Hippocampal formation (tissue), 2 donors: ENCODE measurements at regions not wholly inside any gene's neighbourhood (a gene's known extent, or its start where the extent isn't known, plus 50 kb on each side); places are given as distances from the start of the nearest gene placed in this dataset.
"Not testable (repeated sequence)": the region's sequence is repeated elsewhere in the genome, so short reads cannot be mapped to it uniquely, and the experiment has no call there.

Source experiments
- DNase-seq, 2 donors: peaks; one replicate each; lab custom pipeline; 2025; lab: John Stamatoyannopoulos, UW

- no peak for DNase-seq
These were observed 79.5 kb downstream of the FAM161A start for GRCh38 chr2:61774351-61774750.

GRCh38 chr2:61771904-61772845 is 81.7 kb downstream of the FAM161A start:
- no peak for DNase-seq

- no peak for DNase-seq
These were observed 83.1 kb downstream of the FAM161A start for GRCh38 chr2:61770746-61771145.

DNA sequence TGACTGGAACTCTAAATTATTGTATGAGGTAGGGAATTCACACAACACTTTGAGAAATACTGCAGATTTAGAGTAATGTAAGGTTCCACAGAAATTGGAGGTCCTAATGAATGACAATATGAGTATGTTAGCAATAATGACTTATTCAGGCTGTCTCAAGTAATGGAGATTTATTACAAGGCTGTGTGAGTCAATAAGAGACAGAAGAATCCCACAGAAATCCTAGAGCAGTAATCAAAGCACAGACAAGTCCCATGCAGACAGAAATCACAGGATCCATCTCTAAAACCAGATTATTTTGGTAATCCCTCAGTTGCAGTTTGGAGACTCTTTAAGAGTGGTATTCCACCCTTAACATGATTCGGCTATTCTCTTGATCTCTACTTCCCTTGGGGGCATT is 83.6 kb downstream of the FAM161A start:
- DNase-seq = no peak

GRCh38 chr2:61769093-61769675 is 84.7 kb downstream of the FAM161A start:
- DNase-seq = no peak

- DNase-seq = peak; percentile 97 to 98
These were observed 89.6 kb downstream of the FAM161A start for GRCh38 chr2:61764035-61764800.

DNA sequence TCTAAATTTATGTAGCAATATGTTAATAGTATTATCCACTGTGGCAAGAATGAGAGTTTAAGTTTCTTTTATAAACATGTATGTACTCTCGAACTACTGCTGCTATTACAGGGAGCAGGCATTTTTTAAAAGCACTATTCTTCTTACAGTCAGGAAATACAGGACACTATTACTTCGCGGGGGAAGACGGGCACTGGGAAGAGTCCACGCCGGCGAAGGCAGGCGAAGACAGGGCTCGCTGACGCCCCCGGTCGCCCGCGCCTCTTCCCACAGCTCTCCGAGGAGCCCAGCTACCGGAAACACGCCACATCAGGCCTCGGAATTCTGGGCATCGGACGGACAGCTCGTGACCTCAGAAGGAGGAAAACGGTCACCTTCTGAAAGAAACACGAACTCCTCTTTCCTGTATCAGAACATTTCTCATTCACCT is 90.2 kb downstream of the FAM161A start:
- peak; percentile 81 to 83 for DNase-seq

DNA sequence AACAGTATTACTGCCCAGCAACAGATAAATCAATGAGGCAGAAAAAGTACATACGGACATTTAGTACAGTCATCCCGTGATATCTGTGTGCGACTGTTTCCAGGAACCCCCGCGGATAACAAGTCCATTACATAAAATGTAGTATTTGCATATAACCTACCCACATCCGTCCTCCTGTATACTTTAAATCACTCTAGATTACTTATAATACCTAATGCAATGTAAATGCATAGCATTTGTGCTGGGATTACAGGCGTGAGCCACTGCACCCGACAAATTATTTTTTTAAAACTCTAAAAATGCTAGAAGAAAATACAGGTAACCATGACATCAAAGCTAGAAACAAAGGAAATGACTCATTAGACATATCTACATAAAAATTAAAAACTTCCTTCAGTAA is 91.6 kb downstream of the FAM161A start:
- no peak for DNase-seq

DNA sequence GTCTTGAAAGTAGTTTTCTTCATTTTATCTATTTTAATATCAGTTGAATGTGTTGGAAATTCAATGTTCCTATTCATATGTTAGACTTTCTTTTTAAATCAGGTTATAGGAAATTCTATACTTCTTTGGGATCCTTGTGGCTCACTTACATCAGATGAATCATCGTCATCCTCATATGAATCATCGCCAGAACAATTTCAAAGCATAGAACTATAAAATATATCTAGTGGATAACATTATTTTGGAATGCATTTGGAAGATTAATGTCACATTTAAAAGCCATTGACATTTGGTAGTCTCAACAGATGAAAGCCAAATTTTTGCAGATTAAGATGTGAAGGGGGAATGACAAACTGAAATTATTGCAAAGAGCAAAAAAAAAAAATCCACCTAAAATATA is 94.1 kb downstream of the FAM161A start:
- DNase-seq = no peak

DNA sequence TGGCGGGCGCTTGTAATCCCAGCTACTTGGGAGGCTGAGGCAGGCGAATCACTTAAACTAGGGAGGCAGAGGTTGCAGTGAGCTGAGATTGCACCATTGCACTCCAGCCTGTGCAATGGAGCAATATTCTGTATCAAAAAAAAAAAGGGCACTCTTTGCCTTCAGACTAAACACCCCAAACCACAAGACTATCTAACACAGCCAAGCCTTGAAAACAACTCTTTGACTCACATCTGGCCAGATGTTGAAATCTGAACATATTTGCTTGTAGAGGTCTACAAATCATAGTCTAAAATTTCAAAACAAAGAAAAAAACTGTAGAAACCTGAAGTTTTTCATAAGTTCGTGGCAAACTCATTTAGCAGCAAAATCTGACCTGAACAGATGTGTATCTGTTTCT is 94.9 kb downstream of the FAM161A start:
- DNase-seq = no peak

DNA sequence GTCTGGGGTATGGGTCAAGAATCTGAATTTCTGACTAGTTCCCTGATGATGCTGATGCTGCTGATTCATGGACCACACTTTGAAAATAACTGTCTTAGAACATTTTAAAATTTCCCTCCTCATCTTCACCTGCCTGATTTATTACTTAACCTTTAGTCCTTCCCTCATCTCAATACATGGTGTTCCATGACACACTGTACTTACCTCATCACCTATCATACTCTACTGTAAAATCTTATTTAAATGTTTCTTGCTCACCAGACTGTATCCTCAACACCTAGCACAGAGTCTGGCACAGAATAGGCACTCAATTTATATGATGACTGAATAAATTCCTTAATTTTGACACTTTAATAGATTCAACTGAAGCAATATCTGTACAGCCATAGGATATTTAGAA is 95.7 kb downstream of the FAM161A start:
- no peak for DNase-seq

DNA sequence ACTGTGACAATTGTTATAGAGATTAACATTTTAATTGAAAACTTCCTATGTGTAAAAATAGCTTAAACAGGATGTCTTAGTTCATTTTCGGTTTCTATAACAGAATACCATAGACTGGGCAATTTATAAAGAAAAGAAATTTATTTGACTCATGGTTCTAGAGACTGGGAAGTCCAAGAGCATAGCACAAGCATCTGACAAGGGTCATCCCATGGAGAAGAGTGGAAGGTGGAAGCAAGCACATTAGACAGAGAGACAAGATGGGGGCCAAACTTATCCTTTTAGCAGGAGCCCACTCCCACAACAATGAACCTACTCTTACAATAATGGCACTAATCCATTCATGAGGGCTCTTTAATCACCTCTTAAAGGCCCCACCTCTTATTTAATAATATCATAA is 100.3 kb downstream of the FAM161A start:
- no peak for DNase-seq

DNA sequence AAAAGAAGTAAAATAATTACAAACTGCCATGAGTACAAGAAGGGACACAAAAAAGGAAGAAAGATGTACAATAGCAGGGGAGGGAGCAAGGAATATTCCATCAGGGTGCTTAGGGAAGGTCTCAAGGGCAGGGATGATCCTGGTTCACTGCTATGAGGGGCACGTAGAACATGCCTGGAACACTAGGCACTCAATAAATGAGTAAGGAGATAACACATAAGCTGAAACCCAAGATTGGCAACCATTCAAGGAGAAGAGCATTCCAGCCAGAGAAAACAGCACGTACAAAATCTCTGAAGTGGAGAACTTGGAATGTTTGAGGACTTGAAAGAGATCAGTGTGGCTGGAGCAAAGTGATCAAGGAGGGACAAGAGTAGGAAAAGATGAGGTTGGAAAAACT is 103.2 kb downstream of the FAM161A start:
- no peak for DNase-seq

DNA sequence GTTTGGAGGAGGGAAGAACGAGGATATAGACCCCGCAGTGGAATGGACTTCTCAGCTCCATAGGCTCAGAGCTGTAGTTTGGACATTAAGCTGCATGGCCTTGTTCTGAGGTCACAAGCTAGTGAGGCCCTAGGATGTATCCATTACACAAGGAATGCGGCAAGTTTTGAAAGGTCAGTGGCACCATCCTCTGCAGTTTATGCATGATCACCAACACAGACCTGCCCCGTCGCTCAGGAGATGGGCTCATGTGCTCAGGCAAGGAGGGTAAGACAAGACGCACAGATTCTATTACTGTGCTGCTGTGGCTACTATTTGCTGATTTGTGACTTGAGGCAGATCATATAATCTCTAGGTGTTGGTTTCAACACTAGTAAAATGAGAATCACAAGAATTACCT is 110.9 kb downstream of the FAM161A start:
- no peak for DNase-seq

DNA sequence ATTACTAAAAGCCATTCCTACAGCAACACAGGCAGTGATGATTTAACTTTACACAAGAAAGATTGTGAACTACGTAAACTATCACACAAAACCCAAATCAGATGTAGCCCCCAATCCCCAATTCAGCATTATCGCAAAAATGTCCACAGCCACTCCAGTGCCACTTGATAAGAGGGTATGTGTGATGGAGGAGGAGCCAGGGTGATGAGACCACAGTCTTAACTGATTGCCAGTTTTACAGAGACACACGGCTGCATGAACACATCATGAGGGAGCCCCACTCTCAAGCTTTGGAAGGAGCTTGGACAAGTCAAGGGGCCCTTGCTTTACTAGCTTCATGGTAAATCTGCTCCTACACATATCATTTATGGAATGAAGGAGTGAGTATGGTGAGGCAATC is 116.0 kb downstream of the FAM161A start:
- DNase-seq = no peak

GRCh38 chr2:61736953-61737352 is 116.9 kb downstream of the FAM161A start:
- no peak for DNase-seq

DNA sequence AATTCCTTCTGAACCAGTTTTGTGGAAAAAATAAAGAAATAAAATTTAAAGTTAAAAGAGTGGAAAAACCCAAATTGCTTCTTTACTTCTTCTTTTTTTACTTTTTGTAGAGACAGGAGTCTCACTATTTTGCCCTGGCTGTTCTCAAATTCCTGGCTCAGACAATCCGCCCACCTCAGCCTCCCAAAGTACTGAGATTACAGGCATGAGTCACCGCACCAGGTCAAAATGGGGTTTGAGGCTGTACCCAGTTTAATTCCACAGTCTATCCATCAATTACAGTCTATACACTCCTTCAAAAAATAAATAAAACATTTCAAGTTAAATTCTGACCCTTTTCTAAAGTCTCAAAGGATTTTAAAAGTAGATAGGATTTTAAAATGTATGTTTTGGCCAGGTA is 120.3 kb downstream of the FAM161A start:
- DNase-seq = no peak

- no peak for DNase-seq
These were observed 121.1 kb downstream of the FAM161A start for GRCh38 chr2:61732787-61733186.

DNA sequence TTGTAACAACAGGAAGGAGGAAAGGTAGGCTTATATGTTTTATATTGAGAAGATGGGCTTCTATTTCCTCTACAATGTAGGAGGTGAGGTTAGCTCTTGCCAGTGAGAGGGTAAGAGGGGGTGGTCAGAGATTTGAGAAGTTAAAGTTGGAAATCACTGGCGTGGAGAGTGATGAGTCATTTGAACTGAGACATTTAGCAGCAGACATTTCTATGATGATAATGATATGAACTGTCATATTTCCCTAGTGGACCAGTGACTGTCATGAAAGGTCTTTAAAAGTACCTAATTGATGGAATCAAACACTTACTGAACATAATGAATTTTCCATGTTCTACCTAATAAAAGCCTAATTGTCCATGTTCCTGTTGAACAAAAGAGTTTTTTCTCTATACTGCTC is 126.1 kb downstream of the FAM161A start:
- no peak for DNase-seq

- DNase-seq = no peak
These were observed 127.2 kb downstream of the FAM161A start for GRCh38 chr2:61726456-61727209.

- DNase-seq = not testable (repeated sequence)
These were observed 130.5 kb downstream of the FAM161A start for GRCh38 chr2:61723364-61723763.

DNA sequence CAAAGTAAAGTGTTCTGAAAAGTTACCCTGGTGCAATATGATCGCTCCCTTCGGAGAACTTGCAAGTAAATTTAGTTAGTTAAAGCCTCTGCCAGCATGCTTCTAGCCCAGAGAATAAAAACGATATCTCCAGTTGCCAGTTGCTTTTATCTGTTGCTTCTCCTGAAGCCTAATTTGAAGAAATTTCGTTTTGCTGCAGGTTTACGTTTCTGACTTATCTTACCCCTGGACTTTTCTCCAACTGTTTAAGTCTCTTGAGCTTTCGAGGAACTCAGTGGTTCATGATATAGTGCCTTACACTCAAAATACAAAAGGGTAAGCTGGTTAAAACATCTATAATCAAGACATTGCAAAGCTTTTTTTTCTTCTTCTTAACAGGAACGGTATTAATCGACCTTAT is 131.1 kb downstream of the FAM161A start:
- no peak for DNase-seq
